Lower leg skin (tissue), 3 donors: ENCODE measurements at regions not wholly inside any gene's neighbourhood (a gene's known extent, or its start where the extent isn't known, plus 50 kb on each side); places are given as distances from the start of the nearest gene placed in this dataset.

Experiments
- CTCF ChIP-seq, 3 donors: fragments of 450-650 bp; IDR thresholded peaks; one replicate each; pipeline ENCODE4 v1.5.1; 2016; ENCODE audit warnings: antibody characterized with exemption in 3 of 3, mild to moderate bottlenecking in 3 of 3, moderate library complexity in 2 of 3
- POLR2A ChIP-seq, 2 donors: fragments of 450-650 bp; IDR thresholded peaks; one replicate each; pipeline ENCODE4 v1.6.1; 2016 to 2017; ENCODE audit warnings: antibody characterized with exemption in 2 of 2, mild to moderate bottlenecking in 1 of 2, moderate library complexity in 1 of 2

DNA sequence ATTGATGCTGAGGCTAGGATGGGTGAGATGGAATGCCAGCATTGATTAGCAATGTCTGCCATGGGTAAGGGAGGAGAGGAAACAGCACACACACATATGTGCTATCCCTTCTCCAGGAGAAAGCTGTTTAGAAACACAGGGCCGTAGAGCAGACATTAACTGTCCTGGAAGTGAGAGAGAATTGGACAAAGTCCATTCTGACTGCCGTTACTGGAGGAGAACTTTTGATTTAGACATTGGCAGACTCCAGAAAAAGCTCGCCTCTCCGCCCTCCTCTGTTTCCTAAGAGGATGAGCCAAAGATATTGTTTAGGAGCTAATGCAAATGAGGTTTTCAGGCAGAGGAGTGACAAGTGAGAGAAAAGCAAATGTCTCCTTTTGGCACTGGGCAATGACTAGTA, 237.0 kb downstream of the HAPSTR1 start:
- TF ChIP-seq CTCF (IDR thresholded peaks at IDR 0.05) (no peak), POLR2A (IDR thresholded peaks at IDR 0.05) (no peak)
